Ovary (tissue), 7 donors: ENCODE measurements at regions not wholly inside any gene's neighbourhood (a gene's known extent, or its start where the extent isn't known, plus 50 kb on each side); places are given as distances from the start of the nearest gene placed in this dataset.

Experiments used
- DNase-seq, 5 donors: peaks; one replicate each; pipeline ENCODE4 v3.0.0-alpha.2; 2019 to 2020
- H3K27ac ChIP-seq, 2 donors: fragments of 200-600 bp; one replicate each; pipeline versions ENCODE4 v1.5.1 to v1.8.0; 2019 to 2022
- H3K27me3 ChIP-seq: fragments of 200-600 bp; one replicate; pipeline ENCODE4 v1.8.0; 2022
- H3K36me3 ChIP-seq: fragments of 200-600 bp; sonication (generic); one replicate; pipeline ENCODE4 v1.5.1; 2019
- H3K4me1 ChIP-seq: one replicate; pipeline ENCODE4 v1.8.1; 2013; ENCODE audit warnings: mild to moderate bottlenecking, moderate library complexity; ENCODE audit not compliant: insufficient read depth
- H3K4me3 ChIP-seq: fragments of 200-600 bp; sonication (generic); one replicate; pipeline ENCODE4 v1.5.1; 2017
- H3K9me3 ChIP-seq, 2 donors: fragments of 200-600 bp in 1 of 2; sonication (generic) in 1 of 2; one replicate each; pipeline versions ENCODE4 v1.5.1 to v1.8.1; 2013 to 2019; ENCODE audit warnings: mild to moderate bottlenecking in 1 of 2, moderate library complexity in 1 of 2
- CTCF ChIP-seq, 3 donors: fragments of 450-650 bp in 2 of 3; fragments of 200-600 bp in 1 of 3; IDR thresholded peaks; one replicate each; pipeline versions ENCODE4 v1.5.1 to v1.8.0; 2016 to 2022; ENCODE audit warnings: antibody characterized with exemption in 3 of 3, mild to moderate bottlenecking in 1 of 3
- EP300 ChIP-seq: sonication (generic); formaldehyde crosslinking; IDR thresholded peaks from one replicate; pipeline ENCODE4 v1.6.1; 2017; ENCODE audit warnings: antibody characterized with exemption
- POLR2A ChIP-seq: fragments of 450-650 bp; IDR thresholded peaks from one replicate; pipeline ENCODE4 v1.6.1; 2017; ENCODE audit warnings: antibody characterized with exemption, mild to moderate bottlenecking, moderate library complexity
- WGBS, 3 donors: extraction: QIAGEN DNeasy Blood & Tissue Kit in 1 of 3; methylation state at CpG; one replicate each; pipeline versions ENCODE4 v1.1.5 to v1.1.7; 2013 to 2017; 5-methylcytosine and 5-hydroxymethylcytosine counted together
- intact Hi-C, 4 donors: fragments of 100-400 bp; cut with DNase I; formaldehyde crosslinking; loops; one replicate each; pipeline versions ENCODE4 v1.11.0 to v1.15.1; 2022 to 2023
- donor health status: DM: no; HTN: no; CAD: no; lungs with moderate emphysema.
- donor health status: DM: no; HTN: no; CAD: no.
- donor health status: Bipolar disorder and iron deficiency.
- donor health status: DM: no; HTN: no; CAD: no.
- donor health status: DM: yes; HTN: yes; CAD: no.

- intact Hi-C loops, result no loop called here
- Histone ChIP-seq H3K36me3 (no peaks in the 10 kb centered on the region), H3K27me3 (no peaks in the 10 kb centered on the region), H3K27ac (no peak overlapping the region), H3K4me3 (no peak overlapping the region), H3K4me1 (no peaks in the 10 kb centered on the region), H3K9me3 (no peaks in the 10 kb centered on the region)
- no peak for DNase-seq
- no peak for TF ChIP-seq POLR2A
Observed at GRCh38 chr10:52447931-52448353, 133.9 kb downstream of the DKK1 start.

- WGBS, 3 donors, result 89% methylated on average over 6 of the region's 6 CpGs
- H3K4me1 ChIP-seq, result no peaks in the 10 kb centered on the region
- no peak for TF ChIP-seq POLR2A
- no peak for TF ChIP-seq CTCF (IDR thresholded peaks at IDR 0.05)
- TF ChIP-seq EP300, result no peak
- no peaks in the 10 kb centered on the region for H3K9me3 ChIP-seq
- no peaks in the 10 kb centered on the region for H3K27me3 ChIP-seq
- no peak for DNase-seq
- intact Hi-C loops, result no loop called here
- H3K27ac ChIP-seq, result no peak overlapping the region
- no peaks in the 10 kb centered on the region for H3K36me3 ChIP-seq
- no peak overlapping the region for H3K4me3 ChIP-seq
Observed at GRCh38 chr10:52450762-52451291, 136.7 kb downstream of the DKK1 start.

- H3K4me1 ChIP-seq, result no peaks in the 10 kb centered on the region
- no peak overlapping the region for H3K27ac ChIP-seq
- intact Hi-C loops, result no loop called here
- no peaks in the 10 kb centered on the region for H3K9me3 ChIP-seq
- H3K27me3 ChIP-seq, result no peaks in the 10 kb centered on the region
- no peaks in the 10 kb centered on the region for H3K36me3 ChIP-seq
- no peak overlapping the region for H3K4me3 ChIP-seq
- DNase-seq, result no peak
- TF ChIP-seq POLR2A (no peak), EP300 (no peak), CTCF (IDR thresholded peaks at IDR 0.05) (no peak)
Observed at GRCh38 chr10:52451817-52452216, 137.7 kb downstream of the DKK1 start.

- 57 to 68% (median 57%) methylated on average over 12 of the region's 12 CpGs for WGBS, 3 donors
- DNase-seq, result no peak
- no peaks in the 10 kb centered on the region for H3K4me1 ChIP-seq
- H3K4me3 ChIP-seq, result no peak overlapping the region
- TF ChIP-seq EP300 (no peak), POLR2A (no peak), CTCF (IDR thresholded peaks at IDR 0.05) (no peak)
- no peak overlapping the region for H3K27ac ChIP-seq
- no peaks in the 10 kb centered on the region for H3K36me3 ChIP-seq
- intact Hi-C loops, result no loop called here
- H3K27me3 ChIP-seq, result no peaks in the 10 kb centered on the region
- no peaks in the 10 kb centered on the region for H3K9me3 ChIP-seq
Observed at GRCh38 chr10:52452600-52453493, 138.8 kb downstream of the DKK1 start.

GRCh38 chr10:52453501-52453900 lies 139.4 kb downstream of the DKK1 start:
- DNase-seq, result no peak
- no peaks in the 10 kb centered on the region for H3K27me3 ChIP-seq
- intact Hi-C loops, result no loop called here
- H3K4me1 ChIP-seq, result no peaks in the 10 kb centered on the region
- TF ChIP-seq POLR2A (no peak), EP300 (no peak), CTCF (IDR thresholded peaks at IDR 0.05) (no peak)
- H3K9me3 ChIP-seq, result no peaks in the 10 kb centered on the region
- no peak overlapping the region for H3K27ac ChIP-seq
- 87 to 91% (median 90%) methylated on average over 1 of the region's 1 CpG for WGBS, 3 donors
- H3K36me3 ChIP-seq, result no peaks in the 10 kb centered on the region
- H3K4me3 ChIP-seq, result no peak overlapping the region
